ENCODE measurements at regions not wholly inside any gene's neighbourhood (a gene's known extent, or its start where the extent isn't known, plus 50 kb on each side); places are given as distances from the start of the nearest gene placed in this dataset.

- no peak overlapping the region for H3K27ac Mint-ChIP-seq
Observed at GRCh38 chr2:15874854-15875804, 65.2 kb upstream of the MYCN start.

More at GRCh38 chr2:15874854-15875804, 65.2 kb upstream of the MYCN start:
- Mint-ChIP-seq H3K9me3 (peaks cover 23% of the 10 kb centered on the region), H3K4me3 (no peak overlapping the region), H3K27me3 (ENCODE audit: low read depth) (peaks cover 4% of the 10 kb centered on the region; the same call in 1 of the 2 replicates), H3K4me1 (peaks cover 6% of the 10 kb centered on the region), H3K36me3 (peaks cover 16% of the 10 kb centered on the region)
- no peak for ATAC-seq
- ChIA-PET CTCF (no interaction called here), POLR2A (no interaction called here)
- no peak for TF ChIP-seq GTF2I (CRISPR knock-in tag; conservative IDR thresholded peaks at IDR 0.05)
- TF ChIP-seq ZNF232 (CRISPR knock-in tag; IDR thresholded peaks at IDR 0.05), result no peak
- no peak for TF ChIP-seq NR3C1 (CRISPR knock-in tag; conservative IDR thresholded peaks at IDR 0.05; ENCODE audit: low read depth)
- TF ChIP-seq PREB (CRISPR knock-in tag; IDR thresholded peaks at IDR 0.05; ENCODE audit: borderline replicate concordance), result no peak
- TF ChIP-seq NR1H2 (CRISPR knock-in tag; IDR thresholded peaks at IDR 0.05), result no peak
- TF ChIP-seq ZSCAN18 (CRISPR knock-in tag; IDR thresholded peaks at IDR 0.05), result no peak
- TF ChIP-seq ESRRA (CRISPR knock-in tag; IDR thresholded peaks at IDR 0.05; ENCODE audit: borderline replicate concordance), result no peak
- no peak for TF ChIP-seq AFF4 (CRISPR knock-in tag; IDR thresholded peaks at IDR 0.05; ENCODE audit: borderline replicate concordance)
- TF ChIP-seq ATF2 (CRISPR knock-in tag; IDR thresholded peaks at IDR 0.05; ENCODE audit: borderline replicate concordance, low read depth), result no peak
- TF ChIP-seq HMGA2 (CRISPR knock-in tag; IDR thresholded peaks at IDR 0.05), result no peak
- no peak for TF ChIP-seq TEAD1 (CRISPR knock-in tag; IDR thresholded peaks at IDR 0.05)
- TF ChIP-seq ZNF263 (CRISPR knock-in tag; IDR thresholded peaks at IDR 0.05; ENCODE audit: low read depth), result no peak
- no peak for TF ChIP-seq KAT7 (CRISPR knock-in tag; IDR thresholded peaks at IDR 0.05; ENCODE audit: borderline replicate concordance)
- TF ChIP-seq OVOL2 (CRISPR knock-in tag; IDR thresholded peaks at IDR 0.05; ENCODE audit: borderline replicate concordance), result no peak
- no peak for TF ChIP-seq JAZF1 (CRISPR knock-in tag; IDR thresholded peaks at IDR 0.05)
- TF ChIP-seq SMAD3 (CRISPR knock-in tag; IDR thresholded peaks at IDR 0.05; ENCODE audit: borderline replicate concordance), result no peak
- no peak for TF ChIP-seq ZMAT4 (CRISPR knock-in tag; IDR thresholded peaks at IDR 0.05)
- no peak for TF ChIP-seq ZNF416 (CRISPR knock-in tag; IDR thresholded peaks at IDR 0.05)
- DNase-seq (ENCODE audit: low spot score), result no peak
